ENCODE measurements at regions not wholly inside any gene's neighbourhood (a gene's known extent, or its start where the extent isn't known, plus 50 kb on each side); places are given as distances from the start of the nearest gene placed in this dataset.

- H4K20me1 ChIP-seq (ENCODE audit: insufficient read depth, low read length): no peaks in the 10 kb centered on the region
- H3K27me3 ChIP-seq (ENCODE audit: control insufficient read depth in 2 of 2, insufficient read depth in 2 of 2, low read length in 2 of 2): no peaks in the 10 kb centered on the region
- H3K9me3 Mint-ChIP-seq: peaks cover 0 to 1% (median 0%) of the 10 kb centered on the region in 7 donors
- intact Hi-C loops (cut with micrococcal nuclease): no loop called here
- no peaks in the 10 kb centered on the region for H3K36me3 Mint-ChIP-seq
- H3K79me2 ChIP-seq (ENCODE audit: insufficient read depth, low read length): no peaks in the 10 kb centered on the region
- no peak overlapping the region for H3K9ac ChIP-seq (ENCODE audit: insufficient read depth, low read length, poor library complexity, severe bottlenecking)
- H3K9me3 ChIP-seq (replicated peaks in 1 of 2; ENCODE audit: control insufficient read depth in 1 of 2, insufficient read depth in 1 of 2, low read length in 2 of 2): no peaks in the 10 kb centered on the region
- WGBS (ENCODE audit: insufficient coverage): 100% methylated on average over 1 of the region's 2 CpGs
- no peaks in the 10 kb centered on the region for H3K27me3 Mint-ChIP-seq (ENCODE audit: low read depth in 3 of 3)
- H3K36me3 ChIP-seq (replicated peaks in 1 of 2; ENCODE audit: control insufficient read depth in 1 of 2, insufficient read depth in 2 of 2, low read length in 2 of 2): no peaks in the 10 kb centered on the region
- no peak for DNase-seq
- no peak overlapping the region for H3K27ac ChIP-seq (ENCODE audit: low read depth in 1 of 2, low read length in 2 of 2)
- no peak overlapping the region for H3K4me2 ChIP-seq (replicated peaks; ENCODE audit: extremely low read depth, low read length, poor library complexity, severe bottlenecking)
- H3K4me3 ChIP-seq (replicated peaks in 1 of 3; ENCODE audit: low read depth in 2 of 3, low read length in 3 of 3): no peak overlapping the region
- H3K4me3 Mint-ChIP-seq: no peak overlapping the region
- TF ChIP-seq, protein P1, sequence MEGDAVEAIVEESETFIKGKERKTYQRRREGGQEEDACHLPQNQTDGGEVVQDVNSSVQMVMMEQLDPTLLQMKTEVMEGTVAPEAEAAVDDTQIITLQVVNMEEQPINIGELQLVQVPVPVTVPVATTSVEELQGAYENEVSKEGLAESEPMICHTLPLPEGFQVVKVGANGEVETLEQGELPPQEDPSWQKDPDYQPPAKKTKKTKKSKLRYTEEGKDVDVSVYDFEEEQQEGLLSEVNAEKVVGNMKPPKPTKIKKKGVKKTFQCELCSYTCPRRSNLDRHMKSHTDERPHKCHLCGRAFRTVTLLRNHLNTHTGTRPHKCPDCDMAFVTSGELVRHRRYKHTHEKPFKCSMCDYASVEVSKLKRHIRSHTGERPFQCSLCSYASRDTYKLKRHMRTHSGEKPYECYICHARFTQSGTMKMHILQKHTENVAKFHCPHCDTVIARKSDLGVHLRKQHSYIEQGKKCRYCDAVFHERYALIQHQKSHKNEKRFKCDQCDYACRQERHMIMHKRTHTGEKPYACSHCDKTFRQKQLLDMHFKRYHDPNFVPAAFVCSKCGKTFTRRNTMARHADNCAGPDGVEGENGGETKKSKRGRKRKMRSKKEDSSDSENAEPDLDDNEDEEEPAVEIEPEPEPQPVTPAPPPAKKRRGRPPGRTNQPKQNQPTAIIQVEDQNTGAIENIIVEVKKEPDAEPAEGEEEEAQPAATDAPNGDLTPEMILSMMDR (IDR thresholded peaks at IDR 0.05): no peak
- H3K4me1 Mint-ChIP-seq: no peaks in the 10 kb centered on the region
- H2AFZ ChIP-seq (ENCODE audit: insufficient read depth, low read depth, low read length, poor library complexity, severe bottlenecking): no peak overlapping the region
- H3K4me1 ChIP-seq (ENCODE audit: control insufficient read depth in 1 of 2, insufficient read depth in 2 of 2, low read length in 2 of 2): no peaks in the 10 kb centered on the region
- H3K27ac Mint-ChIP-seq: no peak overlapping the region
These were observed 208.6 kb upstream of the HDDC2 start for GRCh38 chr6:125510405-125510804.

DNA sequence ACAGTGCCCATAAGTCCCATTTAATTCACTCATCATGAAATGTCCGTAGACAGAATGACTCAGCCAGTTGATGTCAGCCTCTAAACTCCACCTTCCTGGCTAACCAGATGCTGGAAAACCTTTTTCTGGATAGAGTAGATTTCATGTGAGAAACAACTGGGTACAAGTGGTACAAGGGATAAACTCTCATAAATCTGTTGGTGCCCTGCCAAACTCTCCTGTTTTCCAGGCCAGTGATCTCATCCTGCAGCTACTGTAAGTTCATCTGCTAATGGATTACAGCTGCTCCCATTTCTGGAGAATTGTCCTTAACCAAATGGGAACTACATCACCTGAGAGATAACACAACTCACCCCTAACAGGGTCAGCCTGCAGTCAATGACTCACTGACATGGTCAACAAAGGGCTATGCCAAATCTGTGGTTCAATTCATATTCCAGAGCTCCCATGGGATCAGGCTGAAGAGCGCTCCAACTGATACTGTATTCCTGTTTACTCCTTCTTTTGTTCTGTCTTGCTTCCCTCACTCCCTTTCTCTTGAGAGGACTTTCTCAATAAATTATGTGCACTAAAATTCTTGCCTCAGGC lies 210.1 kb upstream of the HDDC2 start:
- no peak for DNase-seq
- TF ChIP-seq, protein P1 (IDR thresholded peaks at IDR 0.05): no peak
- no peaks in the 10 kb centered on the region for H3K27me3 ChIP-seq (ENCODE audit: control insufficient read depth in 2 of 2, insufficient read depth in 2 of 2, low read length in 2 of 2)
- no peak overlapping the region for H3K27ac ChIP-seq (ENCODE audit: low read depth in 1 of 2, low read length in 2 of 2)
- H2AFZ ChIP-seq (ENCODE audit: insufficient read depth, low read depth, low read length, poor library complexity, severe bottlenecking): no peak overlapping the region
- H3K27ac Mint-ChIP-seq: no peak overlapping the region
- H4K20me1 ChIP-seq (ENCODE audit: insufficient read depth, low read length): no peaks in the 10 kb centered on the region
- no peaks in the 10 kb centered on the region for H3K4me1 Mint-ChIP-seq
- no peaks in the 10 kb centered on the region for H3K79me2 ChIP-seq (ENCODE audit: insufficient read depth, low read length)
- H3K4me3 Mint-ChIP-seq: no peak overlapping the region
- no peaks in the 10 kb centered on the region for H3K36me3 ChIP-seq (replicated peaks in 1 of 2; ENCODE audit: control insufficient read depth in 1 of 2, insufficient read depth in 2 of 2, low read length in 2 of 2)
- H3K4me3 ChIP-seq (replicated peaks in 1 of 3; ENCODE audit: low read depth in 2 of 3, low read length in 3 of 3): no peak overlapping the region
- peaks cover 0 to 3% (median 0%) of the 10 kb centered on the region in 7 donors for H3K9me3 Mint-ChIP-seq
- H3K4me1 ChIP-seq (ENCODE audit: control insufficient read depth in 1 of 2, insufficient read depth in 2 of 2, low read length in 2 of 2): no peaks in the 10 kb centered on the region
- H3K27me3 Mint-ChIP-seq (ENCODE audit: low read depth in 3 of 3): no peaks in the 10 kb centered on the region
- no peaks in the 10 kb centered on the region for H3K9me3 ChIP-seq (replicated peaks in 1 of 2; ENCODE audit: control insufficient read depth in 1 of 2, insufficient read depth in 1 of 2, low read length in 2 of 2)
- H3K4me2 ChIP-seq (replicated peaks; ENCODE audit: extremely low read depth, low read length, poor library complexity, severe bottlenecking): no peak overlapping the region
- no peaks in the 10 kb centered on the region for H3K36me3 Mint-ChIP-seq
- intact Hi-C loops (cut with micrococcal nuclease): no loop called here
- no CpG with 5 or more reads among the region's 2 CpGs for WGBS (ENCODE audit: insufficient coverage)
- no peak overlapping the region for H3K9ac ChIP-seq (ENCODE audit: insufficient read depth, low read length, poor library complexity, severe bottlenecking)
